GM23338 (cell line): ENCODE measurements at regions not wholly inside any gene's neighbourhood (a gene's known extent, or its start where the extent isn't known, plus 50 kb on each side); places are given as distances from the start of the nearest gene placed in this dataset.

ENCODE experiments used
- CREB1 ChIP-seq: fragments of 250-450 bp; sonication (Bioruptor Pico); IDR thresholded peaks from 2 replicates; pipeline ENCODE4 v1.5.0; 2020; ENCODE audit warnings: low read depth, mild to moderate bottlenecking, moderate library complexity
- CTCF ChIP-seq, 2 experiments: fragments of 200-600 bp in 1 of 2; sonication (generic) in 1 of 2; conservative IDR thresholded peaks; 2 replicates each; pipeline versions ENCODE4 v1.5.1 to v1.6.1; 2016 to 2017; ENCODE audit warnings: antibody characterized with exemption in 2 of 2, low read depth in 2 of 2, mild to moderate bottlenecking in 2 of 2, moderate library complexity in 1 of 2
- EZH2 ChIP-seq: fragments of 200-600 bp; sonication (generic); IDR thresholded peaks from one replicate; pipeline ENCODE4 v1.8.0; 2017; ENCODE audit warnings: antibody characterized with exemption, mild to moderate bottlenecking, low read depth; ENCODE audit not compliant: unreplicated experiment
- EZH2phosphoT487 ChIP-seq: fragments of 200-600 bp; sonication (generic); IDR thresholded peaks from one replicate; pipeline ENCODE4 v1.8.1; 2018; ENCODE audit warnings: antibody characterized with exemption; ENCODE audit not compliant: unreplicated experiment
- JUNB ChIP-seq: IDR thresholded peaks from one replicate; pipeline ENCODE4 v1.6.1; 2016; ENCODE audit warnings: antibody characterized with exemption; ENCODE audit not compliant: unreplicated experiment
- POLR2AphosphoS5 ChIP-seq: IDR thresholded peaks from 2 replicates; pipeline ENCODE4 v1.6.1; 2016; ENCODE audit warnings: antibody characterized with exemption, low read depth
- STAT1 ChIP-seq: IDR thresholded peaks from one replicate; pipeline ENCODE4 v1.6.1; 2016; ENCODE audit warnings: antibody characterized with exemption; ENCODE audit not compliant: unreplicated experiment
- ZNF114 ChIP-seq: fragments of 250-450 bp; sonication (Bioruptor Pico); IDR thresholded peaks from 2 replicates; pipeline ENCODE4 v1.5.0; 2020; ENCODE audit warnings: mild to moderate bottlenecking, moderate library complexity
- TF ChIP-seq, protein P1 (sequence below): IDR thresholded peaks from one replicate; pipeline ENCODE4 v1.6.1; 2018; ENCODE audit warnings: antibody characterized with exemption; ENCODE audit not compliant: unreplicated experiment

DNA sequence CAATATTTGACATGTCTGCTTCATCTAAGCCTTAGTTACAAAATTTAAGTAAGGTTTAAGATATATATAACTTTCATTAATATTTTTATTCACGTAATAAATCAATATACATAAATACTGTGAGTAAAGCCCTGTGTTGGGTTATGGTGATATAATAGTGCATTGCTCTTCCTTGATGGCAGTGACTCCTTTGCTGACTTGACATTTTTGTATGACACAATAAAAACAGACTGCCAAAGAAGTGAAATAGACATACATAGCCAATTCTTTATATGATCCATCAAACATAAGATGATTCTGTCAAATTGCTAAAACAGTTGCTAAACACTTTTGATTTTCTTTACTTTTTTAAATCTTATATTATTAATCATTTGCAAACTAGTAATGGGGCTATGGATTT, 1518.2 kb downstream of the EFNA5 start:
- TF ChIP-seq CREB1 (CRISPR knock-in tag) = no peak
- no peak for TF ChIP-seq CTCF (conservative IDR thresholded peaks at IDR 0.05; ENCODE audit: low read depth in 2 of 2)
- no peak for TF ChIP-seq EZH2phosphoT487
- TF ChIP-seq EZH2 = no peak
- TF ChIP-seq, protein P1, sequence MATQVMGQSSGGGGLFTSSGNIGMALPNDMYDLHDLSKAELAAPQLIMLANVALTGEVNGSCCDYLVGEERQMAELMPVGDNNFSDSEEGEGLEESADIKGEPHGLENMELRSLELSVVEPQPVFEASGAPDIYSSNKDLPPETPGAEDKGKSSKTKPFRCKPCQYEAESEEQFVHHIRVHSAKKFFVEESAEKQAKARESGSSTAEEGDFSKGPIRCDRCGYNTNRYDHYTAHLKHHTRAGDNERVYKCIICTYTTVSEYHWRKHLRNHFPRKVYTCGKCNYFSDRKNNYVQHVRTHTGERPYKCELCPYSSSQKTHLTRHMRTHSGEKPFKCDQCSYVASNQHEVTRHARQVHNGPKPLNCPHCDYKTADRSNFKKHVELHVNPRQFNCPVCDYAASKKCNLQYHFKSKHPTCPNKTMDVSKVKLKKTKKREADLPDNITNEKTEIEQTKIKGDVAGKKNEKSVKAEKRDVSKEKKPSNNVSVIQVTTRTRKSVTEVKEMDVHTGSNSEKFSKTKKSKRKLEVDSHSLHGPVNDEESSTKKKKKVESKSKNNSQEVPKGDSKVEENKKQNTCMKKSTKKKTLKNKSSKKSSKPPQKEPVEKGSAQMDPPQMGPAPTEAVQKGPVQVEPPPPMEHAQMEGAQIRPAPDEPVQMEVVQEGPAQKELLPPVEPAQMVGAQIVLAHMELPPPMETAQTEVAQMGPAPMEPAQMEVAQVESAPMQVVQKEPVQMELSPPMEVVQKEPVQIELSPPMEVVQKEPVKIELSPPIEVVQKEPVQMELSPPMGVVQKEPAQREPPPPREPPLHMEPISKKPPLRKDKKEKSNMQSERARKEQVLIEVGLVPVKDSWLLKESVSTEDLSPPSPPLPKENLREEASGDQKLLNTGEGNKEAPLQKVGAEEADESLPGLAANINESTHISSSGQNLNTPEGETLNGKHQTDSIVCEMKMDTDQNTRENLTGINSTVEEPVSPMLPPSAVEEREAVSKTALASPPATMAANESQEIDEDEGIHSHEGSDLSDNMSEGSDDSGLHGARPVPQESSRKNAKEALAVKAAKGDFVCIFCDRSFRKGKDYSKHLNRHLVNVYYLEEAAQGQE = no peak
- no peak for TF ChIP-seq ZNF114 (CRISPR knock-in tag)
- no peak for TF ChIP-seq POLR2AphosphoS5
- no peak for TF ChIP-seq JUNB
- no peak for TF ChIP-seq STAT1
